CD4-positive, alpha-beta T cell treated with Interferon alpha-2 for 1 hour (primary cell): ENCODE measurements at regions not wholly inside any gene's neighbourhood (a gene's known extent, or its start where the extent isn't known, plus 50 kb on each side); places are given as distances from the start of the nearest gene placed in this dataset.

ENCODE experiments used
- DNase-seq, 2 donors: peaks; one replicate each; pipeline ENCODE4 v3.0.0-alpha.2; 2020 to 2022

- DNase-seq = no peak
Measured at GRCh38 chr4:32958586-32958985, 2238.4 kb downstream of the PCDH7 start.

- no peak for DNase-seq
Measured at GRCh38 chr4:32962100-32962499, 2241.9 kb downstream of the PCDH7 start.

- no peak for DNase-seq
Measured at GRCh38 chr4:32985256-32985655, 2265.1 kb downstream of the PCDH7 start.

- DNase-seq = no peak
Measured at GRCh38 chr4:32986236-32986635, 2266.1 kb downstream of the PCDH7 start.

- DNase-seq = no peak
Measured at GRCh38 chr4:32987111-32987510, 2266.9 kb downstream of the PCDH7 start.

GRCh38 chr4:32988165-32988811, 2268.1 kb downstream of the PCDH7 start:
- DNase-seq = no peak

- no peak for DNase-seq
Measured at GRCh38 chr4:32991663-32992062, 2271.5 kb downstream of the PCDH7 start.

- DNase-seq = no peak
Measured at GRCh38 chr4:32994981-32995881, 2275.1 kb downstream of the PCDH7 start.

GRCh38 chr4:33013282-33013681, 2293.1 kb downstream of the PCDH7 start:
- DNase-seq = no peak

- DNase-seq = no peak
Measured at GRCh38 chr4:33025236-33025635, 2305.1 kb downstream of the PCDH7 start.

GRCh38 chr4:33029976-33030375, 2309.8 kb downstream of the PCDH7 start:
- DNase-seq = no peak

- no peak for DNase-seq
Measured at GRCh38 chr4:33031328-33031727, 2311.2 kb downstream of the PCDH7 start.

GRCh38 chr4:33037464-33037863, 2317.3 kb downstream of the PCDH7 start:
- no peak for DNase-seq

- DNase-seq = no peak
Measured at GRCh38 chr4:33045334-33045733, 2325.2 kb downstream of the PCDH7 start.

- DNase-seq = no peak
Measured at GRCh38 chr4:33052241-33052640, 2332.1 kb downstream of the PCDH7 start.

- no peak for DNase-seq
Measured at GRCh38 chr4:33054161-33054560, 2334.0 kb downstream of the PCDH7 start.

- DNase-seq = no peak
Measured at GRCh38 chr4:33054656-33055196, 2334.6 kb downstream of the PCDH7 start.

- DNase-seq = no peak
Measured at GRCh38 chr4:33057736-33058135, 2337.6 kb downstream of the PCDH7 start.

- no peak for DNase-seq
Measured at GRCh38 chr4:33058998-33059397, 2338.8 kb downstream of the PCDH7 start.

- no peak for DNase-seq
Measured at GRCh38 chr4:33060674-33061542, 2340.7 kb downstream of the PCDH7 start.

GRCh38 chr4:33061727-33062126, 2341.6 kb downstream of the PCDH7 start:
- no peak for DNase-seq

- DNase-seq = no peak
Measured at GRCh38 chr4:33062155-33062806, 2342.1 kb downstream of the PCDH7 start.
